ENCODE measurements at regions not wholly inside any gene's neighbourhood (a gene's known extent, or its start where the extent isn't known, plus 50 kb on each side); places are given as distances from the start of the nearest gene placed in this dataset.

DNA sequence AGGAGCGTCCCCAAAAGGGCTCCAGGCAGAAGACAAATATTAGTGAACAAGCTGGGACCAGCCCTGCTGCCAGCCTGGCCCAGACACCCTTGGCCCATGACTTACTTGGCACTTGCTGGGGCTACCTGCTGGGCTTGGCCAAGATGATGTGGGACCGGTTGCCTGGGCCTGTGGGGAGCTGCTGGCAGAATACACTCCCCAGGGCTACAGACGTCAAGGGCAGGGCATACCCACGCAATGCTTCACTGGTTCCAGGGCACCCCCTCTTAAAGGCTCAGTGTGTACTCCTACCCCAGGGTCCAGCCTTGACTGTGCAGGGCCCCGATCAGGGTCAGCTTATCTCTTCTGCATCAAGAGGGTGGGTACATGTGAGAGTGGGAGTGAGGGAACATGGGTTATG lies 106.5 kb upstream of the SLC2A1 start:
- DNase-seq, result no peak

GRCh38 chr1:43063394-43064219 lies 104.9 kb upstream of the SLC2A1 start:
- no peak for DNase-seq

GRCh38 chr1:43062527-43063095 lies 103.9 kb upstream of the SLC2A1 start:
- DNase-seq, result no peak

DNA sequence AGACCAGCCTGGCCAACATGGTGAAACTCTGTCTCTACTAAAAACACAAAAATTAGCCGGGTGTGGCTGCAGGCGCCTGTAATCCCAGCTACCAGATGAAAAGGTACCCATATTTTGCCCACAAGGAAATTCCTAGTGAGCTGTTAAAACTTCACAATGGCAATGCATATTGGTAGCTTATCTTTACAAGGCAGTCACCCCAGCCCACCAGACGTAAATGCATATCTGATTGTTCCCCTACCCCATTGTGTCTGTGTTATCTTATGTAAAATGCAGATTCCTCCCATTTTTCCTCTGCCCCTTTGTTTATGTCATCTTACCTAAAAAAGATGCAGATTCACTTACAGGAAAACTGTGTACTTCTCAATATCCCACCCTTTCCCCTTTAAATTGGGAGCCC lies 103.1 kb upstream of the SLC2A1 start:
- DNase-seq, result no peak

GRCh38 chr1:43059640-43060574 lies 101.2 kb upstream of the SLC2A1 start:
- no peak for DNase-seq

DNA sequence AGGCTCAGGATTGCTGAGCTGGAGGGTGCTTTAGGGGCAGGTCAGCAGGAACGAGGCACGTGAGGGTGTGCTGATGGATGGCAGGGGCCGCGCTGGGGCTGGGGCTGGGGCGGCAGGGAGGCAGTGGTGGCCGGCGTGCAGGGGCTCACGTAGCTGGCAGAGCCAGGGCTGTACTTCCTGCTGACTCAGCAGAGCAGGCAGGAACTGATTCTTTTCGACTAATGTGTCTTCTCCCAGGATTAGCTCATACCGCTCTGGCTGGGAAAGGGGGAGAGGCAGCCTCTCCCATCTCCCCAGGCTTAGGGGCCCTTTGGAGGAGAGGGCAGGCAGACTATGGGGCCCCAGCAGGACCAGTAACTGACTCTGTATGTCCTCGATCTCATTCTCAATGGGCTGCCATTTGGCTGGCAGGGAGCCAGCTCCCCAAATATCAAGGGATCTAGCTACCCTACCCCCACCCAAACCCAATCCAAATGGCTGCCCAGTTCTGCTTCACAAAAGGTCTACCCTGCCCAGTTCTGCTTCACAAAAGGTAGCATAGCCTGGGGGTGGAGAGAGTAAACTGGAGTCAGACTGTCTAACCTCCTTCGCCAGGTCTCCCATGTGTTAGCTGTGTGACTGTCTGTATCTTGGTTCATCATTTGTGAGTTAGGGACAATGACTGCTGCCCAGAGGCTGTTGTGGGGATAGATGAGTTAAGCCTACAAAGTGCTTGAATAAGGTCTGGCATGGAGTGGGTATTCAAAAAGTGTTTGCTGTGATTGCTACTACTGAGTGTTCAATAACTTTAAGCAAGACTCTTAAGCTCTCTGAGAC lies 100.1 kb upstream of the SLC2A1 start:
- peak; percentile 42 to 59 (median 50) for DNase-seq

GRCh38 chr1:43058056-43058455 lies 99.4 kb upstream of the SLC2A1 start:
- DNase-seq, result no peak

GRCh38 chr1:43057567-43057966 lies 98.9 kb upstream of the SLC2A1 start:
- DNase-seq, result no peak

GRCh38 chr1:43056981-43057391 lies 98.3 kb upstream of the SLC2A1 start:
- no peak for DNase-seq

DNA sequence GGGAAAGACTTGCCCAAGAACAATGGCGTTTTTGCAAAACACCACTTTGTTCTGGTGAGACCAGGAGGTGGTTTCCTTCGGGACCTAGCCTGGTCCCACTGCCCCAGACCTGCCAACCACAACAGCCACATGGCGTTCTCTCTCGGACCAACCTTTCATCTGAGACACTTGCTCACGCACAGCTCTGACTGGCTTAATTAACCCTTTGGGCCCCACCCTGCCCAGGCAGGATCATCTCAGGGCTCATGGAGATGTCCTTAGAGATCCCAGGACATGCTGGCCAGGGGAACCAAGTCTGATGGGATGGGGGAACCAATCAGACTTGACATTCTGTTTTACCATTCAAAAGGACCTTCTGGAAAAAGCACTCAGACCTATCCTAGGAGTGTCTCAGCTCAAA lies 97.8 kb upstream of the SLC2A1 start:
- DNase-seq, result no peak

DNA sequence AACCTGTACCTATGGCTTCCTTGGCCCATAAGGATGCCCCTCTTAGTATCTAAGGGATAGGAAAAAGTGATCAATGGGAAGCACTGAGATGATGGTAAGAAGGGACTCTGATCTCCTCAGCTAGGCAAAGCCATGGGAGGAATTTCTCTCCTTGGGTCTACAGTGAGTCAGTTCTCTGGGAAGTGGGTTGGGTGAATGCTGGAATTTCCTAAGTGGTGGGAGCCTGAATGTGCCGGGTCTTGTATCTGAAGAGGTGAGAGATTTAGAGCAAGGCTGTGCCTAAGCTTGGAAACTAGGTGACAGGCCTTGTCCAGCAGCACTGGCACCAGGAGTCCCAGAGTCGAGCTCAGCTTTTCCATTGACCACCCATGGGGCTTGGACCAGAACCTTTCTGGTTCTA lies 96.3 kb upstream of the SLC2A1 start:
- no peak for DNase-seq

GRCh38 chr1:43052786-43053439 lies 94.2 kb upstream of the SLC2A1 start:
- no peak for DNase-seq

- no peak for DNase-seq
These were observed 93.7 kb upstream of the SLC2A1 start for GRCh38 chr1:43052322-43052721.

DNA sequence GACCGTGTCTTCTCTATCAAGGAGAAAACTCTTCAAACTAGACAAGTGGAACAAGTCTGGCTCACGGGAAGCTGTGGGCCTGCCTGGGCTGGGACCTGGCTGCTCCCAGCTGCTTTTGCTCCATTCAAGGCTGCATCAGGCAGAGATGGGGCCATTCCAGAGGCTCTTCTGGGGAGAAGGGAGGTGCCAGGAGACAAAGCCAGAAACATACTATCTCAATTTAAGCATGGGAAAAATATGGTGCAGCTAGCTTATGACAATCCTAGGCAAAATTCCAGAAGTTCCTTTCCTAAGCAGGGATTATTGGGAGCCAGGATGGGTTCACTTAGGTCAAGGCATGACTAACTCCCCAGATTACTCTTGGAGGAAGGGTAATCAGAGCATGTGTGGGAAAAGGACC lies 90.8 kb upstream of the SLC2A1 start:
- no peak for DNase-seq

GRCh38 chr1:43048601-43049011 lies 89.9 kb upstream of the SLC2A1 start:
- DNase-seq, result peak in 1 of 3 donors; percentile 7

- DNase-seq, result no peak
These were observed 88.5 kb upstream of the SLC2A1 start for GRCh38 chr1:43047135-43047534.

- DNase-seq, result no peak
These were observed 86.1 kb upstream of the SLC2A1 start for GRCh38 chr1:43044572-43045361.

GRCh38 chr1:43043695-43044094 lies 85.0 kb upstream of the SLC2A1 start:
- no peak for DNase-seq

DNA sequence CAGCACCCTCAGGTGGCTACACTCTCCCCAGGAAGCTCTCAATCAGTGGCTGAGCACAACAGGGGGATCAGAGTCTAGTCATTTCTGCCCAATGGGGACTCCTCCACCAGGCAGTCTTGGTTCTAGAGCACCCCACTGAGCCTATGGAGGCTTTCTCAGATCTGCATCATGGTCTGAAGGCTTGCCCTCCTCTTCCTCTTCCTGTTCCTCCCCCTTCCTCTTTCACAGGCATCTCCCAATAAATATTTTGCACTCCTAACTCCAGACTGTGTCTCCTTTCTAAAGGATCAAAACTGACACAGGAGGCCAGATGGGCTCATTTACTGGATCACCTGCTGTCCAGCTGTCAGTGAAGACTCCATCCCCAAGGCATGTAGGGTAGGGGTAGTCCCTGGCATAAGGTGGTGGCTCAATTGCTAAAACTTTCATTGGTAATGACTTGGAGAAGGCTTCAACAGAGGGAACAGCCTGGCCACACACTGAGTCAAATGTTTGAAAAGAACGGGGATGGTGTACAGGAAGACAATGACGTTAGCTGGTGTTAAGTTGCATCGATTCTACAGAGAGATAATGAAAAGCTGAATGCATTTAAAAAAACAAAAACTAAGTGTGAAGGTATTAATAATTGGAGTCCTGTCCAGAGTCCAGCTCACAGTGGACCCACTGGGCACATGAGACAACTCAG lies 84.2 kb upstream of the SLC2A1 start:
- no peak for DNase-seq

- no peak for DNase-seq
These were observed 83.5 kb upstream of the SLC2A1 start for GRCh38 chr1:43042127-43042526.

- no peak for DNase-seq
These were observed 82.9 kb upstream of the SLC2A1 start for GRCh38 chr1:43041591-43041990.

Measured in suppressor macrophage treated with lipopolysaccharide for 1 hour (primary cell).